RPMI8226 (cell line): ENCODE measurements at regions not wholly inside any gene's neighbourhood (a gene's known extent, or its start where the extent isn't known, plus 50 kb on each side); places are given as distances from the start of the nearest gene placed in this dataset.

Experiments used
- DNase-seq: peaks from one replicate; pipeline ENCODE4 v3.0.0-alpha.2; 2015

DNA sequence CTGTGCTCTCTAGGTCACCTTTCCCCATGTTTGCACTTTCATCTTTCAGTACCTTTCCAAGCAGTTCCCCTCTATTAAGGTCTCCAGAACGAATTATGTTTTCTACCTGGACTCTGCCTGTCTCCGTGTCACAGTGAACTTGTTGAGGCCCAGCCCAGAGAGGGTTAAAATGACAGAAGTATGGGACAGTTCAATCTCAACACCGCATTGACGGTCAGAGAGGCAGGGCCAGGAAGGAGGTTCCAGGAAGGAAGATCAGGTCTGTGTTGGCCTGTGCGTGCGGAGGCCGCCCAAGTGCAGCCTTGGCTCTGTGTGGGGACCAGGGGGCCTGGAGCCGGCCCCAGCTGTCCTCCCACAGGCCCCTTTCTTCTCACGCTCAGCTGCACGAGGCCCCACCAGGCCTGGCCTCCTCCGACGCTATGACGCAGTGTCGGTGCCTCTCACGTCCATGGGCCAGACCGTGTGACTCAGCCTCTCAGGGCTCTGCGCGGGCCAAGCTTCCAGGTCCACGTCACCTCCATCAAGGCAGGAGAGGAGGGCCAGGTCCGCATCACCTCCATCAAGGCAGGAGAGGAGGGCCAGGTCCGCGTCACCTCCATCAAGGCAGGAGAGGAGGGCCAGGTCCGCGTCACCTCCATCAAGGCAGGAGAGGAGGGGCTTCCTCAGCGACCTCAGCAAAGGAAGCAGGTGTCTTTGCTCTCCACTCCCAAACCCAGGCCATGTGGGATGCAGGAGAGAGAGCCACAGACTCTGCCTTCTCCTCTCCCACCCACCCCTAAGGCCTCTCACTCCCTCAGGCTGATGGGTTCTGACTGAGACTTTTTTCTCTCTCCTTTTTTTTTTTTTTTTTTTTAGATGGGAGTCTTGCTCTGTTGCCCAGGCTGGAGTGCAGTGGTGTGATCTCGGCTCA is 83.1 kb downstream of the CPN2 start:
- no peak for DNase-seq

DNA sequence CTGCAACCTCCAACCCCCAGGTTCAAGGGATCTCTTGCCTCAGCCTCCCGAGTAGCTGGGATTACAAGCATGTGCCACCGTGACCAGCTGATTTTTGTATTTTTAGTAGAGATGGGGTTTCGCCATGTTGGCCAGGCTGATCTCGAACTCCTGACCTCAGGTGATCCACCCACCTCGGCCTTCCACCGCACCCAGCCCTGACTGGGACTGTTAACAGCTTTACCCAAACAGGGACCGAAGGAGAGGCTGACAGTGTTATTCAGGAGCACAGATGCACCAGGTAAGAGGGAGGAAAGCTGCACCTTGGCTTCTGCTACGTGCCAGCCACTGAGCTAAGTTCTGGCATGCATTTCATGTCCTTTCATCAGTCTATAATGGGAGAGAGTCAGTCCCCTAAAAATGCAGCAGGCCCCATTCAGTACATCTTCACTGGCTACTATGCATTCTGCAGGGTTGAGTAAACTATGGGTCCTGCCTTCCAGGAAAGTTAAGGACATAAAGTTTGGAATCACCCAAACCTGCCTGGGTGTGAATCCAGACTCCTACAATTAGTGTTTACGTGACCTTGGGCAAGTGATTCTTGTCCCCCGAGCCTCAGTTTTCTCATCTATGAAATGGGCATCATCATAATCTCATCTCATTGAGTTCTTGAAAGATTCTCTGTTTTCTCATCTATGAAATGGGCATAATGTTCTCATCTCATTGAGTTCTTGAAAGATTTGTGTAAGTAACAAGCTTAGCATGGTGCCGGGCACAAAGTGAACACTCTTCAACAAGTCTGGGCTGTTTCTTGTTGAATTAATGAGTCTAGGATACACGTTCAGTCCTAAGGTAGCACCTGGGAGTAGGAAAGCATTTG is 82.2 kb downstream of the CPN2 start:
- no peak for DNase-seq

- no peak for DNase-seq
Measured at GRCh38 chr3:194269610-194270145, 81.5 kb downstream of the CPN2 start.

DNA sequence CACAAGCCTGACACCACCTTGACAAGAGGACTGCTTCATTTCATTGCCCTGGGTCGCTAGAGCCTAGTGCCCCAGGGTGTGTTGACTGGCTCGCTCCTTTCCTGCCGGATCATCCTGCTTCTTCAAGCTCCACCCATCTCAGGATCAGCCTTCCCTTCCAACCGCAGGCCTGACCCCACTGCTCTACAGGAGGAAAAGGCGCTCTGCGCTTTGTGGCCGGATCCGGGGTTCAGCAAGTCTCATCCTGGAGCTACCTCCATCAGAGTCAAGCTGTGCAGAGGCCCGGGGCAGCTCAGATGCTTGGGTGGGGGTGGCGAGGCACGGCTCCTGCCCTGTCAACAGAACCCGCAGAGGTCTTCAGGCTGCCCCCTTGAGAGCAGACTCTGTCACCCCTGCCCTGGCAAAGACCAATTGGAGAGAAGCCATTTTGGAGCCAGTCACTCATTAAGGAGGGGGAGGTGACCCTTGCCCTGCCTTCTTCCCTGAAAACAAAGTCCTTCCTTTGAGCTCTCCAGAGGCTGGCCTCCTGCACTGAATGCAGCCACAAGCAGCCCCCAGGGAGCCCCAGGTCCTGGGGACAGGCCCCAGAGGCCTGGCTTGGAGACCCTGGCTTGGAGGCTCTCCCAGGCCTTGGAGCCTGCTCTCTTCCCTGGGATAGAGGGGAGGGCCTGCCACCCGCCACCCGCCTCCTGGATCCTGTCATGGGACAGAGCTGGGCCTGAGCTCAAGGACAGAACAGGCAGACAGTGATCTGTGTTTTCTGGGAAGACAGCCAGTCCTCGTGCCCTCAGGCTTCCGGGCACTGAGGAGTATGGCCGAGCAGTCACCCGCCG is 80.3 kb downstream of the CPN2 start:
- no peak for DNase-seq

- no peak for DNase-seq
Measured at GRCh38 chr3:194271460-194272035, 79.6 kb downstream of the CPN2 start.

DNA sequence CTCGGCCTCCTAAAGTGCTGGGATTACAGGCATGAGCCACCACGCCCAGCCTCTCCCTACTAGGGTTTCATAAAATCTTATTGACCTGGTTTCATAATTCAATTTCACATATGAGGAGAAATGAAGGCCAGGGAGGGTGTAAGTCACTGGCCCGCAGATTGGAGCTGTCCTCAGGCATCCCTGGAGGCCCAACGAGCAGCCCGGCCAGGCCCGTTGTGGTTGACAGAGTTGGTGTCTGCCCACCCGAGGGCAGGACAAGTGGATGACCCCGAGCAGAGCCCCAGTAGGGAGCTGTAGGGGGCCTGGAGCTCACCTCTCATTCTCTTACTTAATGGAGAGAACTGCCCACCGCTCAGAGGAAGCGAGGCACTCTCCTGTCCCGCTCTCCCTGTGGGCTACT is 78.9 kb downstream of the CPN2 start:
- no peak for DNase-seq

DNA sequence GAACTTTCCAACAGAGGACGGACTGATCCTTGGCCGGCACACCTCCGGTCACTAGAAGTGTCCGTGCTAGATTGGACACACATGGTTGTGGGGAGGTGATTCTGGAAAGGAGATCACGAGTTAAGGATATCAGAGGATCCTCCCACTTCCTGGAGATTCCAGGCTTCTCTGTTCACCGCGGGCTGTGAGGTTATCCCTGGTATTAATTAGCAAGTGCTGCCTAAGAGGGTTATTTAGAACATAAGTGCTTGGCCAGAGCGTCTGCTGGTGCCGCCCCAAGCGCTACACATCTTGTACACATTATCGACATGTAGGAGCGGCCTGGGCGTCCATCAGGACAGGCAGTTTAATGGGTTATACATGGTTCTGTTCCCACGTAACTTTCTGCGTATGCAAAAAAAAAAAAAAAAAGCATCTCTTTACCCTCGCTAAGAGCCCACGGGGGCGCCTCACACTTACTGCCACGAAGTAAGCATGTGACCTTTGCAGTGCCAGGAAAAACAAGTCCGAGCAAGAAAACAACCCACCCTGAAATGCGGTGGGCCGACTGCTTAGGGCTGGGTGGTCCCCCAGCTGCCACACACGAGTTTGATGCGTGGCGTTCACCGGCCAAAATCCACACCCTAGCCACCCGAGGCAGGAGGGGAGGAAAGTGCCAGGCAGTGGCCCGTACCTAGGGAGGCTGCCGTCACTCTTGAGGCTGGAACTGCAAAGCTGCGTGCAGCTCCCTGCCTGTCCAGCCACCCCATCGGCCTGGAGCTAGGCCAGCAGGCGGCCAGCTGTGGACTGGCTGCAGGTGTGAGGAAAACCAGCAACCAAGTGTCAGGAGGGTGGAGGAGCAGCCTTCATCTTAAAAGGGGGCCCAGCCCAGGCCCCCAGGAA is 78.0 kb downstream of the CPN2 start:
- DNase-seq, result no peak

GRCh38 chr3:194273743-194274310 is 77.3 kb downstream of the CPN2 start:
- no peak for DNase-seq

DNA sequence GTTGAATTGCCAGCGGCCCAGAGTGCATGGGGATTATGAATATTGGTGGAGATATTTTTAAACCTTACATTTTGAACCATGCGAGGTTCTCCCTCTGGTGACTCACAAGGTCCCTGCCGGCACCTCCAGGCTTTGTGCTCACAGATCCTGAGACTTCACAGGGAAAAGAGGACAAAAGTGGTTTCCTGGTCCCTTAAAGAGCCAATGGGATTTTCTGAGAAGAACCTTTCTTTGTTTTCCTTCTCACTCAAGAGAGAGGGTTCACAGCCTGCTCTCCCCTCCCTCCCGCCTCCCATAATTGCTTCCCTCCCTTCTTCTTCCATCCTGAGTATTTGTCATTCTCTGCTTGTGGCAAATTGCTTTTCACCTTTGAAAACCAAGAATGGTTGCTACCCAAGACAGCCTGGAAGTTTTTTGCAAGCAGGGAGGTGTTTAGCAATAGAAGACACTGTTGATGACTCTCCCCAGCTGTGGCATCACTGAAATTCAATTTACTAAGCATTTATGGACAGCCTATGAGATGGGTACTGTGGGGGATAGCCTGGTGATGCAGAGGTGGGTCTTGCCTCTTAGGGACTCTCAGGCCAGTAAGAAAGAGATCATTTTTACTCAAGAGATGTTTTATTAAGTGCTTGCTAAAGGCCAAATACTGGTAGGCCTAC is 76.6 kb downstream of the CPN2 start:
- no peak for DNase-seq

- no peak for DNase-seq
Measured at GRCh38 chr3:194275291-194275690, 75.8 kb downstream of the CPN2 start.

DNA sequence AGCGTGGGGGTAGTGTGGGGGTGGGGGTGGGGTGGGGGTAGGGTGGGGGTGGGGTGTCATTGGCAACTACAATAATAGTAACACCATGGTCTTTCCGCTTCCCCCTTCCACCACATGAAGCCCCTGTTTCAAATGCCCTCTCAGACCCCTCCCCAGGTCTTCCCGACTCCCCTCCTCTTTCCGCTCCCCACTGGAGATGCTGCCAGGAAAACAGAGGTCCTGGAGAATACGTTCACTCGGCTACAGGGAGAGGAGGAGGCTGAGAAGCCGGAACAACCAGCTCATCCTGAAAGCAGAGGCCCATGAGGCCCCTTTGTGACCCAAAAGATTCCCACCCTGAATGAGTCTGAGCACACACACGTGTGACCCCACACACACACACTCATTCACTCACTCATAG is 75.4 kb downstream of the CPN2 start:
- no peak for DNase-seq

GRCh38 chr3:194276768-194277103 is 74.4 kb downstream of the CPN2 start:
- DNase-seq, result no peak

DNA sequence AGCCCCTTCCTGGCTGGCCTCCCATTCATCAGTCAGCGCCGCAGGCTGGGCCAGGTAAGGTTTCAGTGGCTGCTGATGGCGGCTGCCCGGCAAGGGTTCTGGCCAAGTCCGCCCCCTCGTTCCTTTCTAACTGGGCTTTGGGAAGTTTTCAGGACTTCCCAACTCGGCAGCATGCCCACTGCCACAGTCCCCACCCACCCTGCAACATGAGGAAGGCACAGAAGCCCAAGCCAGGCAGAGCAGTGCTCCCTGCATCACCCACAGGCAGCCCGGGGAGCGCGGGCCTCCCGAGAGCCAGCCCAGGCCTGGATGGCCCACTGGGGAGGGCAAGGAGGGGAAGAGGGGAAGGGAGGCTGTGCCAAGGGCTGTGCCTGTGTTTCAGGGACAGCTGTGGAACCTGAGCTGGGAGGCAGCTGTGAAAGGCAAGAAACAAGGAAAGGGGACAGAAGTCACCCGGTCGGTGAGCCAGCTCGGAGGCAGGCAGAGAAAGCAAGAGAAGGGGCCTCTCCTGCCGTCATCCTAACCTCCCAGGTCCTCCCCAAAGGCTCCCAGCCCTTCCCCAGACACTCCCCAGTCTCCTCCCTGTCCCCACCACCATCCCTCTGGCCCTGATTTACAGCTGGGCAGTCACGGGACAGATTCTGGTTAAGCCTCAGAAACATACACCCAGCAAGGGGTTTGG is 73.9 kb downstream of the CPN2 start:
- DNase-seq, result no peak

DNA sequence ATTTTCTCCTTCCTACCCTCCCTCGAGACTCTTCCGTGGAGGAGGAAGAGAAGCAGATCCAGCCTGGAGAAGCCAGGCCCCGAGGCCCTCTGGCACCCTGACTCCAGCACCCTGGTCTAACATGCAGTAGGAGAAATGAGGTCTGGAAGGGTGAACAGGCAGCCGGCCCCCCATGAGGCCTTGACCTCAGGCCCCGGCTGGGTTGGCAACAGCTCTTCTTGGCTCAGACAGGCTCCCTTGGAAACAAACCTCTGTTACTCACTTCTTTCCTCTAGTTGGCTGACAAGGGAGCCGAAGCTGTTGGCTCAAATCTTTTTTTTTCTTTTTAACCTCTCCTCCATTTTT is 73.4 kb downstream of the CPN2 start:
- DNase-seq, result no peak

- DNase-seq, result no peak
Measured at GRCh38 chr3:194278186-194278845, 72.8 kb downstream of the CPN2 start.

DNA sequence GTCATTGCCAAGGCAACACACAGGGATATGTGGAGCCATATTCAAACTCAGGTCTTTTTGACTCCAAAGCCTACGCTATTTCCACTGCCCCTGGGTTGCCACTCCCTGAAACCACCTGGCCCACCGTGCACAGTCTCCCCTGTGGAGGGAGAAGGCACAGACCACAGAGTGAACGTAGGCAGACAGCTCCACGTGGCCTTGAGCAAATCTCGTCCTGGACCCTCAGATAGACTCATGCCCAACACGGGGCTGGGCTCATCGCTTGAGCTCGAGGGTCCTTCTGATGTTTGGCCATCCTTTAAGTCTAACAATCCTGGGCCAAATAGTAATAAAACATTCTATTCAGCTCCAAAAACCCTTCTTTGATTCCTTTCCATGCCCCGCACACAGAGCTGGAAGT is 72.0 kb downstream of the CPN2 start:
- DNase-seq, result no peak

DNA sequence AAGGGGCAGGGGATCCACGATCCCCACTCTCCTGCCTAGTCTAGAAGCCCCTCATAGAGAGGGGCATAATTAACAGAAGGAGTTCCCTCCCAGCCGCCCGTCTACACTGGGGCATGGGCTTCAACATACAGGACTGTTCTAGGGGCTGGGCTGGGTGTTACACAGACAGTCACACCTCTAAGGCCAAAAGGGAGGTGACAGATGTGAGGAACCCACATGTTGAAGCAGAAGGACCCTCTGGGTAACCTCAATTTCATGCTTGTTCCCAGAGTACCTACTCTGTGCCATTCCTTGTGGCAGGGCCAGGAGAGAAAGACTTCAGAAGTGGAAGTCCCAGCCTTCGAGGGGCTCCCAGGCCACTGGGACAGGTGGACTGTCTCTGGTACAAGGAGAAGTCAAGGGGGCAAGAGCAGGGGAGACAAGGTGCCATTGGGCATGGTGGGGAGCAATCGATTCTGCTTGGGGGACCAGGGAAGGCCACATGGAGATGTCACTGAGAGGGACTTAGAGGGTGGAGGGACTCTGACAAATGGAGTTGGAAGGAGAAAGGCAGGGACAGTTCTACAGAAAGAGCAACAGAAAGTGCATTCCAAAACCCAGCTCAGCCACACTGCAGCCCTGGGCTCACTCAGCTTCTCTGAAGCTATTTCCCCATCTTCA is 71.3 kb downstream of the CPN2 start:
- DNase-seq, result no peak

DNA sequence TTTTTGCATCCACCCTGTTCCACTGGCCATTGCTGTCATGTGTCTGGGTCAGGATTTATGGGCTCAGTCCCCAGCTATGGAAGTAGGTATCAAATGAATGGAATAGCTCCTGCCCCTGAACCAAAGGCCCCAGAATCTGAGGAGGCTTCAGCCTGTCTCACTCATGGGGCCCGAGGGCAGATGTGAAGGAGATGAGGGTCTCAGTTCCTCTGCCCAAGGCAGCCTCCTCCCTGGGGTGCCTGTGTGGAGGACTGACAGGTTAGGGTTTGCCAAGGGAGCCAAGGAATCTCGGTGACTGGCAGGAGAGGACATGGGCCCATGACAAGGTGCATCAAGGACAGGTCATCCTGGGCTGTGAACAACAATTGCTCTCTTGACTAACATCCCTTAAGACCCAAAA is 70.4 kb downstream of the CPN2 start:
- no peak for DNase-seq

DNA sequence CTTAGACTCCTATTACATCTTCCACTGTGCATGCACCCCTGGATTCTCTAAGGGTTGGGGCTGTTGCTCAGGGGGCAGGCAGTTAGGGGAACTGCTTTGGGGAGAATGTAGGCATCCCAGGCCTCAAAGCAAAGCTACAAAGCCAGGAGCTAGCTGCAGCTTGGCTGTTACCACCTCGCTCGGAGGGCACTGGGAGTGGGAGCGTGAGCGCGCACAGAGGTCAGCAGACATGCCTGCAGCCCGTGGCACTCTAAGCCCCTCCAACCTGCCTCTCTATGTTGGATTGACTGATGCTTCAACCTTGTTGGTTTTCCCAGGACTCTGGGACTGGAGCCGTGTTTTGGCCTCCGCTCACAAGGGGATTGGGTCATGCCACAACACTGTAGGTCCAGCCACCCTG is 69.8 kb downstream of the CPN2 start:
- no peak for DNase-seq
